LNCAP (cell line): ENCODE measurements at regions not wholly inside any gene's neighbourhood (a gene's known extent, or its start where the extent isn't known, plus 50 kb on each side); places are given as distances from the start of the nearest gene placed in this dataset.

Experiments used
- CTCF ChIP-seq: fragments of 450-650 bp; IDR thresholded peaks from 2 replicates; pipeline ENCODE4 v1.5.1; 2017; ENCODE audit warnings: mild to moderate bottlenecking

- TF ChIP-seq CTCF = no peak
Observed at GRCh38 chr2:136208682-136209420, 90.9 kb upstream of the CXCR4 start.

- TF ChIP-seq CTCF = no peak
Observed at GRCh38 chr2:136207665-136208064, 89.7 kb upstream of the CXCR4 start.

- no peak for TF ChIP-seq CTCF
Observed at GRCh38 chr2:136207030-136207623, 89.2 kb upstream of the CXCR4 start.

DNA sequence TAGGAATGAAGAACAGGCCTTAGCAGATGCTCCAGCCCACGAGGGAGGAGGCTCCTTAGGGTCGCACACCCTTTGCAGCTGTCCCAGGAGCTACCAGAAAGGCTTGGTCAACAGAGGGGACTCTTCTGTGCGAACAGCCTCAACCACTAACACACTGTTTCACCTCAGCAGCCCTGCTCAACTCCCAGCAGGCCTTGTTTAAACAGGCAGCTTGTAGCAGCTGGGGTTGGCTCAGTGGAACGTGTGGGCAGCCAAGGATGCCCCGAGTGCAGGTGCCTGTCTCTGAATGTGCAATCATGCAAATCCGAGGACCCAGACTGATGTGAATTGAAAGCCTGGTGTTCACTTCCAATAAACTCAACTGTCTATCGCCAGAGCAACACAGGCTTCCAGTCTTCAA, 88.7 kb upstream of the CXCR4 start:
- no peak for TF ChIP-seq CTCF

DNA sequence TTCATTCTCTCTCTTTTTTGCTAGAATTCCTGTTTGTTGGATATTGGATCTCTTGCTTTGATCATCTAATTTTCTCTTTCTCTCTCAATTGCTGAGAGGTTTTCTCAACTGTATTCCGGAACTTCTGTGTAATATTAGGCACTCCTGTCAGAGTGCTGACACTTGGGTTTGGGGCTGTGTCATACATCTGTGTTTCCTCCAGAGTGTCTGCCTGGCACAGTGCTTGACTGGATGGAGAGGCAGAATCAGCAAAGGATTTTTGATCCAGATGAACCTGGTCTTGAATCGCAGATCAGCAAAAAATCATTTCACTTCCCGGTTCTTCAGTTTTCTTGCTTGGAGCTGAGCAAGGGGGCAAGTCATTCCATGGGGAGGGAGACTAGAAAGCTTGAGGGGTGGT, 87.7 kb upstream of the CXCR4 start:
- TF ChIP-seq CTCF = no peak

GRCh38 chr2:136204971-136205370, 87.0 kb upstream of the CXCR4 start:
- no peak for TF ChIP-seq CTCF

DNA sequence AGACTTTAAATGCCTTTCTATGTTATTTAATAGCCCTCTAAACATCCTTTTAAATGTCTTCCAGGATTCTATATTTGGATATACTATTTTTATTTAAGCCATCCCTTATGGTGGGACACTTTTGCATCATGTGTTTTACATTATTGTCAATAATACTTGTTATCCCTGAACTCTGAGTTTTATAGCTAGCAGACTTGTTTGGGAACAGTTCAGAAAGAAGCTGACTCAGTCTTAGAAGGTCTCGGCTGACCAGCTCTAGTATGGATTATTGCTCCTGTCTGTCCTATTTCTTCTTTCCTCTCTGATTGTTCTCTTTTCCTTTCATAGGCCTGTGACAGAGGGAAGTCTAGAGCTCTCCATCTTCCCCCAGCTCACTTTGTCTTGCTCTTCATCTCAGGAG, 77.3 kb upstream of the CXCR4 start:
- no peak for TF ChIP-seq CTCF
